Astrocyte (in vitro differentiated cells and primary cell): ENCODE measurements at regions not wholly inside any gene's neighbourhood (a gene's known extent, or its start where the extent isn't known, plus 50 kb on each side); places are given as distances from the start of the nearest gene placed in this dataset.
A peak's percentile ranks its signal among the peaks of the same experiment; 100 is the strongest.

Experiments used
- DNase-seq: peaks from one replicate; pipeline ENCODE4 v3.0.0-alpha.2; 2010; ENCODE audit warnings: low read depth
- FAIRE-seq: peaks from 2 replicates; lab custom pipeline; 2011; peaks lifted over from hg19 to GRCh38; lab: Jason Lieb, UNC
- H2AFZ ChIP-seq: 2 replicates; pipeline ENCODE4 v1.6.0; 2012; ENCODE audit warnings: low read depth, low read length, inconsistent platforms
- H3K27ac ChIP-seq: 2 replicates; pipeline ENCODE4 v1.5.1; 2011; ENCODE audit warnings: low read depth, low read length, inconsistent platforms
- H3K27me3 ChIP-seq: 2 replicates; pipeline ENCODE4 v1.6.0; 2011; ENCODE audit warnings: low read length, inconsistent platforms; ENCODE audit not compliant: insufficient read depth
- H3K36me3 ChIP-seq: 2 replicates; pipeline ENCODE4 v1.5.1; 2011; ENCODE audit warnings: low read length, inconsistent platforms; ENCODE audit not compliant: insufficient read depth
- H3K4me1 ChIP-seq: 2 replicates; pipeline ENCODE4 v1.5.1; 2011; ENCODE audit warnings: low read length, inconsistent platforms; ENCODE audit not compliant: insufficient read depth
- H3K4me2 ChIP-seq: 2 replicates; pipeline ENCODE4 v1.6.0; 2012; ENCODE audit warnings: low read length, inconsistent platforms
- H3K4me3 ChIP-seq: 2 replicates; pipeline ENCODE4 v1.5.1; 2011; ENCODE audit warnings: low read depth, mild to moderate bottlenecking, low read length, inconsistent platforms; ENCODE audit not compliant: insufficient read depth
- H3K79me2 ChIP-seq: 2 replicates; pipeline ENCODE4 v1.6.0; 2012; ENCODE audit warnings: mild to moderate bottlenecking, low read length, inconsistent platforms; ENCODE audit not compliant: insufficient read depth
- H3K9ac ChIP-seq: 2 replicates; pipeline ENCODE4 v1.6.0; 2012; ENCODE audit warnings: mild to moderate bottlenecking, low read length, inconsistent platforms
- H3K9me3 ChIP-seq: 2 replicates; pipeline ENCODE4 v1.5.1; 2012; ENCODE audit warnings: low read depth, mild to moderate bottlenecking, low read length, inconsistent platforms; ENCODE audit not compliant: insufficient read depth
- H4K20me1 ChIP-seq: 2 replicates; pipeline ENCODE4 v1.6.0; 2012; ENCODE audit warnings: low read length, inconsistent platforms; ENCODE audit not compliant: insufficient read depth
- H3K27ac Mint-ChIP-seq: one replicate; pipeline ENCODE4 v1.8.0; 2021; ENCODE audit warnings: mild to moderate bottlenecking, mixed read lengths; ENCODE audit not compliant: unreplicated experiment
- H3K27me3 Mint-ChIP-seq: one replicate; pipeline ENCODE4 v1.8.0; 2021; ENCODE audit warnings: low read depth, mixed read lengths; ENCODE audit not compliant: unreplicated experiment
- H3K36me3 Mint-ChIP-seq: one replicate; pipeline ENCODE4 v1.8.0; 2021; ENCODE audit warnings: low read depth, mixed read lengths; ENCODE audit not compliant: unreplicated experiment
- H3K4me1 Mint-ChIP-seq: one replicate; pipeline ENCODE4 v1.8.0; 2021; ENCODE audit warnings: low read depth, mixed read lengths; ENCODE audit not compliant: unreplicated experiment
- H3K4me3 Mint-ChIP-seq: one replicate; pipeline ENCODE4 v1.8.0; 2021; ENCODE audit warnings: mild to moderate bottlenecking, moderate library complexity, mixed read lengths; ENCODE audit not compliant: unreplicated experiment
- H3K9me3 Mint-ChIP-seq: one replicate; pipeline ENCODE4 v1.8.0; 2021; ENCODE audit warnings: mild to moderate bottlenecking, mixed read lengths; ENCODE audit not compliant: unreplicated experiment
- EZH2 ChIP-seq: IDR thresholded peaks from 2 replicates; pipeline ENCODE4 v1.6.1; 2012; ENCODE audit warnings: mild to moderate bottlenecking, low read length, inconsistent platforms; ENCODE audit not compliant: insufficient read depth
- TF ChIP-seq, protein P1 (sequence below): IDR thresholded peaks from 2 replicates; pipeline ENCODE4 v1.5.1; 2011; ENCODE audit warnings: low read depth, mild to moderate bottlenecking, inconsistent platforms, low read length, moderate library complexity; ENCODE audit not compliant: insufficient read depth

DNA sequence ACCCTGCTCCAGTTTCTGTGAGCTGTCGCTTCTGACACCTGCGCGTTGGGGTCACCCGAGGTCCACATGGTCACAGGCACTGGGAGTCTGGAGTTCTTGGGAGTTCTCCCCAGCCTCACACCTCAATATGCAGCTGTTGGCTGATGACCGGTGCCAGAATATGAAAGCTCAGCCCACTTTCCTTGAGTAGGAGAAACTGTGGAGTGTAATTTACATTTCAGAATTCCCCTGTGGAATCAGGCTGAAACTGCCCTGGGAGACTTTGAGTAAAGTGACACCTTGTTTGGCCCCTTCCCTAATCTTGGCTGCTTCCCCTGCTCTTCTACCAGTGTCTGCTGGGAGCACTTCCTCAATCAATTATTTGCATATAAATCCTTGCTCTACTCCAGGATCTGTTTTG is 255.9 kb downstream of the NFKBIZ start:
- H3K27ac Mint-ChIP-seq: no peak overlapping the region
- Histone ChIP-seq H3K4me3 (no peak overlapping the region), H3K27me3 (no peaks in the 10 kb centered on the region), H2AFZ (no peak overlapping the region), H3K4me1 (no peaks in the 10 kb centered on the region), H4K20me1 (no peaks in the 10 kb centered on the region), H3K27ac (no peak overlapping the region), H3K9me3 (peaks cover 8% of the 10 kb centered on the region), H3K9ac (no peak overlapping the region), H3K79me2 (no peaks in the 10 kb centered on the region), H3K4me2 (no peak overlapping the region), H3K36me3 (no peaks in the 10 kb centered on the region)
- H3K4me3 Mint-ChIP-seq: no peak overlapping the region
- TF ChIP-seq EZH2: no peak
- TF ChIP-seq, protein P1, sequence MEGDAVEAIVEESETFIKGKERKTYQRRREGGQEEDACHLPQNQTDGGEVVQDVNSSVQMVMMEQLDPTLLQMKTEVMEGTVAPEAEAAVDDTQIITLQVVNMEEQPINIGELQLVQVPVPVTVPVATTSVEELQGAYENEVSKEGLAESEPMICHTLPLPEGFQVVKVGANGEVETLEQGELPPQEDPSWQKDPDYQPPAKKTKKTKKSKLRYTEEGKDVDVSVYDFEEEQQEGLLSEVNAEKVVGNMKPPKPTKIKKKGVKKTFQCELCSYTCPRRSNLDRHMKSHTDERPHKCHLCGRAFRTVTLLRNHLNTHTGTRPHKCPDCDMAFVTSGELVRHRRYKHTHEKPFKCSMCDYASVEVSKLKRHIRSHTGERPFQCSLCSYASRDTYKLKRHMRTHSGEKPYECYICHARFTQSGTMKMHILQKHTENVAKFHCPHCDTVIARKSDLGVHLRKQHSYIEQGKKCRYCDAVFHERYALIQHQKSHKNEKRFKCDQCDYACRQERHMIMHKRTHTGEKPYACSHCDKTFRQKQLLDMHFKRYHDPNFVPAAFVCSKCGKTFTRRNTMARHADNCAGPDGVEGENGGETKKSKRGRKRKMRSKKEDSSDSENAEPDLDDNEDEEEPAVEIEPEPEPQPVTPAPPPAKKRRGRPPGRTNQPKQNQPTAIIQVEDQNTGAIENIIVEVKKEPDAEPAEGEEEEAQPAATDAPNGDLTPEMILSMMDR: no peak
- FAIRE-seq (no peak), DNase-seq (no peak)
- peaks cover 8% of the 10 kb centered on the region for H3K9me3 Mint-ChIP-seq
- H3K4me1 Mint-ChIP-seq: no peaks in the 10 kb centered on the region
- H3K36me3 Mint-ChIP-seq: no peaks in the 10 kb centered on the region
- no peaks in the 10 kb centered on the region for H3K27me3 Mint-ChIP-seq

DNA sequence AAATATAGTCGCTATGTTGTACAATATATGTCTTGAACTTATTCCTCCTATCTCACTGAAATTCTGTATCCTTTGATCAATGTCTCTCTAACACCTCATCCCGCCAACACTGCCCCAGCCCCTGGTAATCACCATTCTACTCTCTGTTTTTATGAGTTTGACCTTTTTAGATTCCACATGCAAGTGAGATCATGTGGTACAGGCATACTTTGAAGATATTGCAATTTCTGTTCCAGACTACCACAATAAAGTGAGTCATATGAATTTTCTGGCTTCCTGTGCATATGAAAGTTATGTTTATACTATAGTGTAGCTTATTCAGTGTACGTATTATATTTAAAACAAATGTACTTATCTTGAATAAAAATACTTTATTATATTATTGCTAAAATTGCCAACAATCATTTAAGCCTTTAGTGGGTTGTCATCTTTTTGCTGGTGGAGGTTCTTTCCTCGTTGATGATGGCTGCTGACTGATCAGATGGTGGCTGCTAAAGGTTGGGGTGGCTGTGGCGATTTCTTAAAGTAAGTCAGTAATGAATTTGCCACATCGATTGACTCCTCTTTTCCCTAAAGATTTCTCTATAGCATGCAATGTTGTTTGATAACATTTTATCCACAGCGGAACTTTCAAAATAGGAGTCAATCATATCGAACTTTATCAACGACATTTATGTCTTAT is 257.2 kb downstream of the NFKBIZ start:
- no peaks in the 10 kb centered on the region for H3K36me3 Mint-ChIP-seq
- H3K9me3 ChIP-seq: peaks cover 8% of the 10 kb centered on the region
- H3K4me1 Mint-ChIP-seq: no peaks in the 10 kb centered on the region
- no peak overlapping the region for H3K4me3 Mint-ChIP-seq
- H3K4me2 ChIP-seq: no peak overlapping the region
- no peaks in the 10 kb centered on the region for H3K79me2 ChIP-seq
- H3K4me3 ChIP-seq: no peak overlapping the region
- no peaks in the 10 kb centered on the region for H4K20me1 ChIP-seq
- TF ChIP-seq EZH2: no peak
- TF ChIP-seq, protein P1: no peak
- no peaks in the 10 kb centered on the region for H3K4me1 ChIP-seq
- no peak overlapping the region for H3K27ac ChIP-seq
- H3K27ac Mint-ChIP-seq: no peak overlapping the region
- H3K27me3 Mint-ChIP-seq: no peaks in the 10 kb centered on the region
- no peak overlapping the region for H3K9ac ChIP-seq
- H3K9me3 Mint-ChIP-seq: peaks cover 8% of the 10 kb centered on the region
- H3K27me3 ChIP-seq: no peaks in the 10 kb centered on the region
- no peak for FAIRE-seq
- H2AFZ ChIP-seq: no peak overlapping the region
- DNase-seq: peak; percentile 39
- no peaks in the 10 kb centered on the region for H3K36me3 ChIP-seq

DNA sequence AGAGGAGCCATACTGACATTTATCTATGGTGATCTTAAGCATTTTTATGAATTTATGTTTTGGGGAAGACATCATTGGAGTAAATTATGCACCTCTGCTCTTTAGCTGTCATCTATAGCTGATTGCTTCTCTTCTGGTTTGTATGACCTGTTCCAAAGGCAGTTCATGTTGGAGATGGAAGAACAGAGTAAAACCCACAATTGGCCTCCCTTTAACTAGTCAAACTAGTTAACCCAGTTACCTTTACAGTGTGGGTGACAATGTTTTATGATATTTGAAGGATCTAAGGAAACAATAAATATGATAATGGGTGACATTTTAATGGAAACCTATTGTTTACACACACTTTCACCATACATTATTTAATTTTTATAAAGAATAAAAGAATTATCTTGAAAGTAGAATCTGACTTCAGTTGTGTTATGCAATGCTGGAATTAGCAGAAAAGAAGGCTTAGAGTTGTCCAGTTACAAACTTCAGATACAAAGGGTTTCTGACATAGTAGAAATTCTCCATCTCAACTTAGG is 263.5 kb downstream of the NFKBIZ start:
- no peak for FAIRE-seq
- no peak overlapping the region for H3K27ac ChIP-seq

More for the DNA sequence above, 263.5 kb downstream of the NFKBIZ start:
- TF ChIP-seq EZH2: no peak
- TF ChIP-seq, protein P1: no peak
- H3K9me3 Mint-ChIP-seq: peaks cover 8% of the 10 kb centered on the region
- Histone ChIP-seq H3K9me3 (peaks cover 2% of the 10 kb centered on the region), H3K9ac (no peak overlapping the region), H3K27me3 (no peaks in the 10 kb centered on the region), H3K4me3 (no peak overlapping the region), H3K4me1 (no peaks in the 10 kb centered on the region), H3K36me3 (no peaks in the 10 kb centered on the region), H4K20me1 (no peaks in the 10 kb centered on the region), H3K4me2 (no peak overlapping the region), H3K79me2 (no peaks in the 10 kb centered on the region), H2AFZ (no peak overlapping the region)
- no peaks in the 10 kb centered on the region for H3K4me1 Mint-ChIP-seq
- H3K27ac Mint-ChIP-seq: no peak overlapping the region
- H3K27me3 Mint-ChIP-seq: no peaks in the 10 kb centered on the region
- H3K4me3 Mint-ChIP-seq: no peak overlapping the region
- DNase-seq: no peak
- H3K36me3 Mint-ChIP-seq: no peaks in the 10 kb centered on the region
